HTR-8/SVneo (cell line): ENCODE measurements at regions not wholly inside any gene's neighbourhood (a gene's known extent, or its start where the extent isn't known, plus 50 kb on each side); places are given as distances from the start of the nearest gene placed in this dataset.
"Not testable (repeated sequence)": the region's sequence is repeated elsewhere in the genome, so short reads cannot be mapped to it uniquely, and the experiment has no call there.

Source experiments
- DNase-seq: peaks from one replicate; pipeline ENCODE4 v3.0.0; 2011; ENCODE audit warnings: low spot score, mixed read lengths; ENCODE audit not compliant: insufficient read length
- FAIRE-seq: peaks from 2 replicates; lab custom pipeline; 2011; peaks lifted over from hg19 to GRCh38; lab: Jason Lieb, UNC

GRCh38 chr14:89665300-89666081 lies 248.5 kb upstream of the FOXN3 start:
- FAIRE-seq, DNase-seq: not testable (repeated sequence)

GRCh38 chr14:89661392-89661791 lies 244.4 kb upstream of the FOXN3 start:
- DNase-seq: no peak
- no peak for FAIRE-seq

GRCh38 chr14:89660625-89661233 lies 243.7 kb upstream of the FOXN3 start:
- FAIRE-seq, DNase-seq: not testable (repeated sequence)

GRCh38 chr14:89660166-89660565 lies 243.1 kb upstream of the FOXN3 start:
- DNase-seq: no peak
- no peak for FAIRE-seq

- no peak for FAIRE-seq
- DNase-seq: no peak
Observed at GRCh38 chr14:89658977-89659670, 242.1 kb upstream of the FOXN3 start.

- no peak for DNase-seq
- no peak for FAIRE-seq
Observed at GRCh38 chr14:89657014-89657413, 240.0 kb upstream of the FOXN3 start.

GRCh38 chr14:89654998-89655397 lies 238.0 kb upstream of the FOXN3 start:
- DNase-seq (no peak), FAIRE-seq (no peak)

GRCh38 chr14:89652352-89652751 lies 235.3 kb upstream of the FOXN3 start:
- DNase-seq (no peak), FAIRE-seq (no peak)

GRCh38 chr14:89651805-89652204 lies 234.8 kb upstream of the FOXN3 start:
- FAIRE-seq (no peak), DNase-seq (no peak)

- DNase-seq (no peak), FAIRE-seq (no peak)
Observed at GRCh38 chr14:89650077-89650978, 233.3 kb upstream of the FOXN3 start.

- DNase-seq: no peak
- no peak for FAIRE-seq
Observed at GRCh38 chr14:89649451-89650075, 232.5 kb upstream of the FOXN3 start.

- no peak for FAIRE-seq
- DNase-seq: no peak
Observed at GRCh38 chr14:89648924-89649323, 231.9 kb upstream of the FOXN3 start.

GRCh38 chr14:89648510-89648909 lies 231.5 kb upstream of the FOXN3 start:
- no peak for DNase-seq
- FAIRE-seq: no peak

GRCh38 chr14:89646971-89647370 lies 229.9 kb upstream of the FOXN3 start:
- DNase-seq: no peak
- no peak for FAIRE-seq

GRCh38 chr14:89644641-89645040 lies 227.6 kb upstream of the FOXN3 start:
- FAIRE-seq: no peak
- DNase-seq: no peak

- no peak for FAIRE-seq
- DNase-seq: no peak
Observed at GRCh38 chr14:89641495-89642175, 224.6 kb upstream of the FOXN3 start.

- no peak for FAIRE-seq
- DNase-seq: no peak
Observed at GRCh38 chr14:89640141-89640540, 223.1 kb upstream of the FOXN3 start.

- DNase-seq (no peak), FAIRE-seq (no peak)
Observed at GRCh38 chr14:89639687-89640086, 222.7 kb upstream of the FOXN3 start.

GRCh38 chr14:89638891-89639290 lies 221.9 kb upstream of the FOXN3 start:
- DNase-seq (no peak), FAIRE-seq (no peak)
